ENCODE measurements at regions not wholly inside any gene's neighbourhood (a gene's known extent, or its start where the extent isn't known, plus 50 kb on each side); places are given as distances from the start of the nearest gene placed in this dataset.

DNA sequence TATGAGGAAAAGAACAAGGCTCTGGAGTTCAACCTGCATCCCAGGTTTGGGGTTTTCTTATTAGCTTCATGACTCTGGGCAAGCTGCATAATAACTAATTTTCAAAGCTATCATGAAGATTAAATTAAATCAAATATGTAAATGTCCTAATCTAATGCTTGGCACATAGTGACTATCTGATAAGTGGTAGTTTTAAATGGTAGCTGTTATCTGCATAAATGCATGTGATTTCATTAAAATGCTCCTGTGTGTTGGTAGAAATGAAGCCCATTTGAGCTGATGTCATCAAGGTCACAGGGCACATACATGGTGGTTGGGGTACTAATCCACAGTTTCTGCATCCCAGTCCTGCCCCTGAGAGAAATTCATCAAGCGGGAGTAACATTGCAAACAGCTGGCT is 428.8 kb downstream of the LRATD1 start:
- intact Hi-C loops (cut with micrococcal nuclease): no loop called here
- ChIA-PET CTCF (no interaction called here), POLR2A (ENCODE audit: unreplicated experiment) (no interaction called here)
- ATAC-seq: no peak
- Histone ChIP-seq H3K4me2 (ENCODE audit: low read length) (no peak overlapping the region), H2AFZ (ENCODE audit: low read length) (no peak overlapping the region), H3K9me2 (replicated peaks; ENCODE audit: low read length) (no peaks in the 10 kb centered on the region), H3F3A (ENCODE audit: low read length, unreplicated experiment) (no peaks in the 10 kb centered on the region), H3K27ac (ENCODE audit: low read length) (no peak overlapping the region), H3K27me3 (ENCODE audit: low read length) (no peaks in the 10 kb centered on the region), H3K36me3 (ENCODE audit: low read depth, low read length) (no peaks in the 10 kb centered on the region), H3K9me3 (ENCODE audit: low read length) (no peaks in the 10 kb centered on the region), H3K4me1 (ENCODE audit: insufficient read depth, low read length) (peaks cover 9% of the 10 kb centered on the region), H3K79me2 (ENCODE audit: low read length) (no peaks in the 10 kb centered on the region), H3K9ac (ENCODE audit: low read length) (no peak overlapping the region), H4K20me1 (ENCODE audit: low read length) (no peaks in the 10 kb centered on the region), H3K4me3 (ENCODE audit: low read length) (no peak overlapping the region)
- no TSS peak for BruUV-seq (replicated peaks)
- no peak for TF ChIP-seq EZH2 (IDR thresholded peaks at IDR 0.05; ENCODE audit: low read length, unreplicated experiment)
- TF ChIP-seq, protein P1, sequence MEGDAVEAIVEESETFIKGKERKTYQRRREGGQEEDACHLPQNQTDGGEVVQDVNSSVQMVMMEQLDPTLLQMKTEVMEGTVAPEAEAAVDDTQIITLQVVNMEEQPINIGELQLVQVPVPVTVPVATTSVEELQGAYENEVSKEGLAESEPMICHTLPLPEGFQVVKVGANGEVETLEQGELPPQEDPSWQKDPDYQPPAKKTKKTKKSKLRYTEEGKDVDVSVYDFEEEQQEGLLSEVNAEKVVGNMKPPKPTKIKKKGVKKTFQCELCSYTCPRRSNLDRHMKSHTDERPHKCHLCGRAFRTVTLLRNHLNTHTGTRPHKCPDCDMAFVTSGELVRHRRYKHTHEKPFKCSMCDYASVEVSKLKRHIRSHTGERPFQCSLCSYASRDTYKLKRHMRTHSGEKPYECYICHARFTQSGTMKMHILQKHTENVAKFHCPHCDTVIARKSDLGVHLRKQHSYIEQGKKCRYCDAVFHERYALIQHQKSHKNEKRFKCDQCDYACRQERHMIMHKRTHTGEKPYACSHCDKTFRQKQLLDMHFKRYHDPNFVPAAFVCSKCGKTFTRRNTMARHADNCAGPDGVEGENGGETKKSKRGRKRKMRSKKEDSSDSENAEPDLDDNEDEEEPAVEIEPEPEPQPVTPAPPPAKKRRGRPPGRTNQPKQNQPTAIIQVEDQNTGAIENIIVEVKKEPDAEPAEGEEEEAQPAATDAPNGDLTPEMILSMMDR (conservative IDR thresholded peaks at IDR 0.05; ENCODE audit: low read depth, low read length): no peak
- TF ChIP-seq EZH2phosphoT487 (IDR thresholded peaks at IDR 0.05; ENCODE audit: borderline replicate concordance, low read length): no peak
- DNase-seq: no peak

DNA sequence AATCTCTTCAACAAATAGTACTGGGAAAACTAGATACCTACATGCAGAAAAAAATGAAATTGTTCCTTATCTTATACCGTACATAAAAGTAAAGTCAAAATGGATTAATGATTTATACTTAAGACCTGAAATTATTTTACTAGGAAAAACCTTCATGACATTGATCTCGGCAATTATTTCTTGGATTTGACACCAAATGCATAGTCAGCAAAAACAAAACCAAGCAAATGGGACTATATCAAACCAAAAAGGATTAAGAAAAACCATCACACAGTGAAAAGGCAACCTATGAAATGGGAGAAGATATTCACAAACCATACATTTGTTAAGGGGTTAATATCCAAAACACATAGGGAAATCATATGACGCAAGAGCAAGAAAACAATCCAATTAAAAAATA is 433.6 kb downstream of the LRATD1 start:
- Histone ChIP-seq H4K20me1 (ENCODE audit: low read length) (no peaks in the 10 kb centered on the region), H3K4me1 (ENCODE audit: insufficient read depth, low read length) (no peaks in the 10 kb centered on the region), H3K27me3 (ENCODE audit: low read length) (no peaks in the 10 kb centered on the region), H3F3A (ENCODE audit: low read length, unreplicated experiment) (no peaks in the 10 kb centered on the region), H3K4me2 (ENCODE audit: low read length) (no peak overlapping the region), H3K9me2 (replicated peaks; ENCODE audit: low read length) (no peaks in the 10 kb centered on the region), H3K79me2 (ENCODE audit: low read length) (no peaks in the 10 kb centered on the region), H3K9ac (ENCODE audit: low read length) (no peak overlapping the region), H3K36me3 (ENCODE audit: low read depth, low read length) (no peaks in the 10 kb centered on the region), H3K27ac (ENCODE audit: low read length) (no peak overlapping the region), H3K4me3 (ENCODE audit: low read length) (no peak overlapping the region), H2AFZ (ENCODE audit: low read length) (no peak overlapping the region), H3K9me3 (ENCODE audit: low read length) (no peaks in the 10 kb centered on the region)
- TF ChIP-seq EZH2phosphoT487 (IDR thresholded peaks at IDR 0.05; ENCODE audit: borderline replicate concordance, low read length): no peak
- no peak for TF ChIP-seq EZH2 (IDR thresholded peaks at IDR 0.05; ENCODE audit: low read length, unreplicated experiment)
- TF ChIP-seq, protein P1 (conservative IDR thresholded peaks at IDR 0.05; ENCODE audit: low read depth, low read length): no peak
- ATAC-seq (no peak), DNase-seq (no peak)
- no TSS peak for BruUV-seq (replicated peaks)
- intact Hi-C loops (cut with micrococcal nuclease): no loop called here
- ChIA-PET POLR2A (ENCODE audit: unreplicated experiment) (no interaction called here), CTCF (no interaction called here)

DNA sequence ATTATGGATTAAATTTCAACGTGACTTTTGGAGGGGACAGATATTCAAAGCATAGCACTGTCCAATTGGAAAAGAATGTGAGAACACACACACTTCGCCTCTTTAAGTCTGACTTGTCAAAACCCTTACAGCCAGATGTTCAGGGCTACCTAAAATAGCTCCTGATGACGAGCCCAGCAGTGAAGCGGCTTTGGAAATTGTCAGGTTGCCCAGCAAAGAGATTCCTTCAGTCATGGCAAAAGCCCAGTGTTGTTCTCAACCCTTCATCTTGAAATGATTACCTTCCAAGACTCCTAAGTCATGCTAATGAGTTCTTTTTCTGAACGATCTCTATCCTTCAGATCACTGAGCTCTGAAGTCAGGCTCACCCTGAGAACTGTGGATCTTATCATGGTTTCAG is 436.6 kb downstream of the LRATD1 start:
- ATAC-seq (no peak), DNase-seq (no peak)
- CTCF ChIA-PET: no interaction called here
- no peaks in the 10 kb centered on the region for H3K9me2 ChIP-seq (replicated peaks; ENCODE audit: low read length)
- POLR2A ChIA-PET (ENCODE audit: unreplicated experiment): no interaction called here
- no peak overlapping the region for H3K4me2 ChIP-seq (ENCODE audit: low read length)
- no peaks in the 10 kb centered on the region for H3K27me3 ChIP-seq (ENCODE audit: low read length)
- TF ChIP-seq, protein P1 (conservative IDR thresholded peaks at IDR 0.05; ENCODE audit: low read depth, low read length): no peak
- no peak for TF ChIP-seq EZH2 (IDR thresholded peaks at IDR 0.05; ENCODE audit: low read length, unreplicated experiment)
- no peak overlapping the region for H3K9ac ChIP-seq (ENCODE audit: low read length)
- H3F3A ChIP-seq (ENCODE audit: low read length, unreplicated experiment): no peaks in the 10 kb centered on the region
- no peaks in the 10 kb centered on the region for H4K20me1 ChIP-seq (ENCODE audit: low read length)
- intact Hi-C loops (cut with micrococcal nuclease): no loop called here
- H3K36me3 ChIP-seq (ENCODE audit: low read depth, low read length): no peaks in the 10 kb centered on the region
- no peaks in the 10 kb centered on the region for H3K79me2 ChIP-seq (ENCODE audit: low read length)
- BruUV-seq (replicated peaks): no TSS peak
- no peak overlapping the region for H3K4me3 ChIP-seq (ENCODE audit: low read length)
- peaks cover 5% of the 10 kb centered on the region; the same call in 1 of the 2 replicates for H3K4me1 ChIP-seq (ENCODE audit: insufficient read depth, low read length)
- H3K9me3 ChIP-seq (ENCODE audit: low read length): no peaks in the 10 kb centered on the region
- no peak overlapping the region for H2AFZ ChIP-seq (ENCODE audit: low read length)
- H3K27ac ChIP-seq (ENCODE audit: low read length): no peak overlapping the region

All from PC-3 (cell line).